ENCODE measurements at regions not wholly inside any gene's neighbourhood (a gene's known extent, or its start where the extent isn't known, plus 50 kb on each side); places are given as distances from the start of the nearest gene placed in this dataset.

DNA sequence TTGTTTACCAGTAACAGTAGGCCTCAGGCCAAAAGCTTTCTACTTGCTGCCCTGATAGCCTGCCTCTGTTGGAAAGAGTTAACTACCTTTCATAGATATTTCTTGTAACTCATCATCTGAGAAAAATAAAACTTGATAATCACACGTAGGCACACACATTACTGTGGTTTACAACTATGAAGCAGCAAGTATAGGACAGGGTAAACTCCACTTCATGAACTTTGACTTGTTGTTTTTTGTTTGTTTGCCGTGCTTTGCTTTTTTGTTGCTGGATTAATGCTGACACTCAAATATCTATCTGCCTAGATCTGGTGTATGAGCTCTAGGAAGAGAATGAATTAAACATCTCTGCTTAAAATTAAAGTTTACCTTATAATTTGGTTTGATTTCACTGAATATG lies 924.7 kb upstream of the ADGRL2 start:
- no peak overlapping the region for H3K4me3 ChIP-seq (ENCODE audit: extremely low read depth in 1 of 4, insufficient read depth in 2 of 4, low read depth in 3 of 4, low read length in 4 of 4)
- no peak overlapping the region for H3K56ac ChIP-seq (replicated peaks; ENCODE audit: insufficient read length, low read depth, low read length)
- H3K18ac ChIP-seq (ENCODE audit: extremely low read depth, low read length), result no peak overlapping the region
- DNase-seq (ENCODE audit: low read depth in 1 of 2, low spot score in 2 of 2) (no peak), FAIRE-seq (no peak)
- WGBS, 2 experiments (ENCODE audit: extremely low coverage in 1 of 2, insufficient coverage in 1 of 2, insufficient read length in 1 of 2, insufficient replicate concordance in 2 of 2, low coverage in 1 of 2, low lambda C conversion rate in 2 of 2, missing lambda C conversion rate in 1 of 2), result 83% methylated on average over 2 of the region's 2 CpGs; no CpG with 5 or more reads in 1 of the 2 experiments
- H3K9me3 ChIP-seq (ENCODE audit: insufficient read depth in 2 of 2, low read depth in 1 of 2, low read length in 1 of 2), result no peaks in the 10 kb centered on the region
- H2BK15ac ChIP-seq (ENCODE audit: low read length), result no peak overlapping the region
- peaks cover 0 to 2% of the 10 kb centered on the region in 2 experiments for H4K20me1 ChIP-seq (replicated peaks in 1 of 2; ENCODE audit: control insufficient read depth in 1 of 2, insufficient read depth in 2 of 2, low read length in 2 of 2)
- H3K23ac ChIP-seq (ENCODE audit: insufficient read length), result no peak overlapping the region
- CTCF ChIA-PET (ENCODE audit: partially characterized antibody), result no interaction called here
- H2BK20ac ChIP-seq (ENCODE audit: low read length), result no peak overlapping the region
- H3K79me2 ChIP-seq (ENCODE audit: control insufficient read depth in 1 of 2, insufficient read depth in 2 of 2, low read length in 2 of 2), result no peaks in the 10 kb centered on the region
- H3K4me1 ChIP-seq (replicated peaks in 1 of 4; ENCODE audit: control insufficient read depth in 3 of 4, insufficient read depth in 4 of 4, low read length in 3 of 4), result no peaks in the 10 kb centered on the region
- H3K4ac ChIP-seq (replicated peaks; ENCODE audit: insufficient read length, low read depth, low read length), result no peak overlapping the region
- H3K9ac ChIP-seq (replicated peaks in 1 of 4; ENCODE audit: extremely low read depth in 1 of 4, low read depth in 3 of 4, low read length in 3 of 4), result no peak overlapping the region
- H2BK5ac ChIP-seq (ENCODE audit: low read depth, low read length), result no peak overlapping the region
- no peak overlapping the region for H2BK12ac ChIP-seq (ENCODE audit: low read depth, low read length)
- POLR2A ChIA-PET (ENCODE audit: partially characterized antibody), result no interaction called here
- no peak overlapping the region for H4K8ac ChIP-seq (ENCODE audit: extremely low read depth, insufficient read depth, low read length)
- H2AFZ ChIP-seq (ENCODE audit: low read length), result no peak overlapping the region
- peaks cover 0 to 2% (median 0%) of the 10 kb centered on the region in 4 experiments; a peak in 1 of 7 replicates for H3K27me3 ChIP-seq (replicated peaks in 1 of 4; ENCODE audit: control insufficient read depth in 3 of 4, extremely low read depth in 1 of 4, insufficient read depth in 3 of 4, low read length in 3 of 4)
- no peak overlapping the region for H2AK5ac ChIP-seq (ENCODE audit: low read depth, low read length)
- no peak overlapping the region for H2BK120ac ChIP-seq (replicated peaks; ENCODE audit: low read depth, low read length)
- H3K23me2 ChIP-seq (ENCODE audit: low read depth, low read length), result no peaks in the 10 kb centered on the region
- H3K27ac ChIP-seq (ENCODE audit: low read depth, low read length), result no peak overlapping the region
- no peak overlapping the region for H4K91ac ChIP-seq (replicated peaks; ENCODE audit: insufficient read length, low read length)
- H3K36me3 ChIP-seq (ENCODE audit: control insufficient read depth in 2 of 4, insufficient read depth in 4 of 4, low read length in 3 of 4), result no peaks in the 10 kb centered on the region
- no peaks in the 10 kb centered on the region for H3K79me1 ChIP-seq (ENCODE audit: low read depth, low read length)
- no peak overlapping the region for H3K14ac ChIP-seq (ENCODE audit: insufficient read length)
- no peak overlapping the region for H3K4me2 ChIP-seq (ENCODE audit: insufficient read depth in 1 of 2, low read depth in 2 of 2, low read length in 2 of 2)
- H4K5ac ChIP-seq (ENCODE audit: insufficient read length, low read depth, low read length), result no peak overlapping the region
- no peak for TF ChIP-seq HDAC2 (IDR thresholded peaks at IDR 0.05; ENCODE audit: borderline replicate concordance in 1 of 2, low read depth in 2 of 2, low read length in 2 of 2)
- no peak for TF ChIP-seq CBX8 (IDR thresholded peaks at IDR 0.05; ENCODE audit: borderline replicate concordance, low read depth, low read length)
- TF ChIP-seq, protein P1, sequence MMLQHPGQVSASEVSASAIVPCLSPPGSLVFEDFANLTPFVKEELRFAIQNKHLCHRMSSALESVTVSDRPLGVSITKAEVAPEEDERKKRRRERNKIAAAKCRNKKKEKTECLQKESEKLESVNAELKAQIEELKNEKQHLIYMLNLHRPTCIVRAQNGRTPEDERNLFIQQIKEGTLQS (IDR thresholded peaks at IDR 0.05; ENCODE audit: insufficient read depth, low read depth, low read length), result no peak
- no peak for TF ChIP-seq CREB1 (IDR thresholded peaks at IDR 0.05)
- no peak for TF ChIP-seq EP300 (IDR thresholded peaks at IDR 0.05; ENCODE audit: borderline replicate concordance in 1 of 2, low read depth in 2 of 2, low read length in 2 of 2)
- no peak for TF ChIP-seq MAFK (IDR thresholded peaks at IDR 0.05; ENCODE audit: low read depth, low read length)
- no peak for TF ChIP-seq RBBP5 (IDR thresholded peaks at IDR 0.05; ENCODE audit: borderline replicate concordance, low read depth, low read length)
- TF ChIP-seq SUZ12 (IDR thresholded peaks at IDR 0.05; ENCODE audit: low read length), result no peak
- no peak for TF ChIP-seq KDM5A (IDR thresholded peaks at IDR 0.05; ENCODE audit: low read length)
- TF ChIP-seq ZNF274 (IDR thresholded peaks at IDR 0.05; ENCODE audit: borderline replicate concordance, extremely low read depth, low read length), result no peak
- TF ChIP-seq RAD21 (IDR thresholded peaks at IDR 0.05 in 1 of 2, conservative IDR thresholded peaks at IDR 0.05 in 1 of 2; ENCODE audit: low read depth in 2 of 2, low read length in 2 of 2), result no peak
- no peak for TF ChIP-seq CBX5 (IDR thresholded peaks at IDR 0.05; ENCODE audit: low read depth, low read length)
- TF ChIP-seq EGR1 (IDR thresholded peaks at IDR 0.05; ENCODE audit: borderline replicate concordance, low read depth, low read length), result no peak
- no peak for TF ChIP-seq SIX5 (IDR thresholded peaks at IDR 0.05; ENCODE audit: low read depth, low read length)

Data from H1 (cell line).